ENCODE measurements at regions not wholly inside any gene's neighbourhood (a gene's known extent, or its start where the extent isn't known, plus 50 kb on each side); places are given as distances from the start of the nearest gene placed in this dataset.

GRCh38 chr10:130899856-130900255 lies 411.7 kb downstream of the TCERG1L start:
- Histone ChIP-seq H4K20me1 (ENCODE audit: insufficient read depth, low read length, poor library complexity, severe bottlenecking) (no peaks in the 10 kb centered on the region), H3K36me3 (ENCODE audit: insufficient read depth, low read length) (no peaks in the 10 kb centered on the region), H3K9me3 (ENCODE audit: insufficient read depth, low read depth, low read length) (peaks cover 20% of the 10 kb centered on the region; the same call in 1 of the 2 replicates), H3K4me1 (ENCODE audit: insufficient read depth, low read length, poor library complexity, severe bottlenecking) (no peaks in the 10 kb centered on the region), H3K4me2 (ENCODE audit: low read depth, low read length, poor library complexity, severe bottlenecking) (no peak overlapping the region), H3K4me3 (ENCODE audit: low read length, poor library complexity, severe bottlenecking) (no peak overlapping the region), H2AFZ (ENCODE audit: low read length) (no peak overlapping the region), H3K9ac (ENCODE audit: low read depth, low read length, poor library complexity, severe bottlenecking) (no peak overlapping the region), H3K9me2 (replicated peaks; ENCODE audit: low read depth, low read length) (no peaks in the 10 kb centered on the region), H3K27me3 (ENCODE audit: insufficient read depth, low read length, poor library complexity, severe bottlenecking) (no peaks in the 10 kb centered on the region), H3K79me2 (ENCODE audit: insufficient read depth, low read length) (no peaks in the 10 kb centered on the region), H3F3A (ENCODE audit: low read depth) (no peaks in the 10 kb centered on the region)
- no peak for TF ChIP-seq CTCF (conservative IDR thresholded peaks at IDR 0.05; ENCODE audit: low read length)
- no peak for TF ChIP-seq EZH2phosphoT487 (IDR thresholded peaks at IDR 0.05; ENCODE audit: borderline replicate concordance)

GRCh38 chr10:130900441-130901160 lies 410.9 kb downstream of the TCERG1L start:
- H4K20me1 ChIP-seq (ENCODE audit: insufficient read depth, low read length, poor library complexity, severe bottlenecking) = no peaks in the 10 kb centered on the region

GRCh38 chr10:130901311-130902165 lies 410.0 kb downstream of the TCERG1L start:
- no peaks in the 10 kb centered on the region for H3K9me2 ChIP-seq (replicated peaks; ENCODE audit: low read depth, low read length)
- no peak overlapping the region for H2AFZ ChIP-seq (ENCODE audit: low read length)
- no peaks in the 10 kb centered on the region for H3K79me2 ChIP-seq (ENCODE audit: insufficient read depth, low read length)
- H3K27me3 ChIP-seq (ENCODE audit: insufficient read depth, low read length, poor library complexity, severe bottlenecking) = no peaks in the 10 kb centered on the region
- no peaks in the 10 kb centered on the region for H3K4me1 ChIP-seq (ENCODE audit: insufficient read depth, low read length, poor library complexity, severe bottlenecking)
- no peak for TF ChIP-seq EZH2phosphoT487 (IDR thresholded peaks at IDR 0.05; ENCODE audit: borderline replicate concordance)
- no peak for TF ChIP-seq CTCF (conservative IDR thresholded peaks at IDR 0.05; ENCODE audit: low read length)
- H4K20me1 ChIP-seq (ENCODE audit: insufficient read depth, low read length, poor library complexity, severe bottlenecking) = no peaks in the 10 kb centered on the region
- H3F3A ChIP-seq (ENCODE audit: low read depth) = no peaks in the 10 kb centered on the region
- peaks cover 26% of the 10 kb centered on the region; the same call in 1 of the 2 replicates for H3K9me3 ChIP-seq (ENCODE audit: insufficient read depth, low read depth, low read length)
- H3K4me2 ChIP-seq (ENCODE audit: low read depth, low read length, poor library complexity, severe bottlenecking) = no peak overlapping the region
- no peak overlapping the region for H3K4me3 ChIP-seq (ENCODE audit: low read length, poor library complexity, severe bottlenecking)
- no peak overlapping the region for H3K9ac ChIP-seq (ENCODE audit: low read depth, low read length, poor library complexity, severe bottlenecking)
- no peaks in the 10 kb centered on the region for H3K36me3 ChIP-seq (ENCODE audit: insufficient read depth, low read length)

More at GRCh38 chr10:130900441-130901160, 410.9 kb downstream of the TCERG1L start:
- Histone ChIP-seq H3K36me3 (ENCODE audit: insufficient read depth, low read length) (no peaks in the 10 kb centered on the region), H3K27me3 (ENCODE audit: insufficient read depth, low read length, poor library complexity, severe bottlenecking) (no peaks in the 10 kb centered on the region), H3F3A (ENCODE audit: low read depth) (no peaks in the 10 kb centered on the region), H3K4me2 (ENCODE audit: low read depth, low read length, poor library complexity, severe bottlenecking) (no peak overlapping the region), H2AFZ (ENCODE audit: low read length) (no peak overlapping the region), H3K4me3 (ENCODE audit: low read length, poor library complexity, severe bottlenecking) (no peak overlapping the region), H3K9me3 (ENCODE audit: insufficient read depth, low read depth, low read length) (peaks cover 24% of the 10 kb centered on the region; the same call in 1 of the 2 replicates), H3K9ac (ENCODE audit: low read depth, low read length, poor library complexity, severe bottlenecking) (no peak overlapping the region), H3K4me1 (ENCODE audit: insufficient read depth, low read length, poor library complexity, severe bottlenecking) (no peaks in the 10 kb centered on the region), H3K79me2 (ENCODE audit: insufficient read depth, low read length) (no peaks in the 10 kb centered on the region), H3K9me2 (replicated peaks; ENCODE audit: low read depth, low read length) (no peaks in the 10 kb centered on the region)
- TF ChIP-seq EZH2phosphoT487 (IDR thresholded peaks at IDR 0.05; ENCODE audit: borderline replicate concordance) (no peak), CTCF (conservative IDR thresholded peaks at IDR 0.05; ENCODE audit: low read length) (no peak)
